ENCODE measurements at regions not wholly inside any gene's neighbourhood (a gene's known extent, or its start where the extent isn't known, plus 50 kb on each side); places are given as distances from the start of the nearest gene placed in this dataset.
"Not testable (repeated sequence)": the region's sequence is repeated elsewhere in the genome, so short reads cannot be mapped to it uniquely, and the experiment has no call there.

DNA sequence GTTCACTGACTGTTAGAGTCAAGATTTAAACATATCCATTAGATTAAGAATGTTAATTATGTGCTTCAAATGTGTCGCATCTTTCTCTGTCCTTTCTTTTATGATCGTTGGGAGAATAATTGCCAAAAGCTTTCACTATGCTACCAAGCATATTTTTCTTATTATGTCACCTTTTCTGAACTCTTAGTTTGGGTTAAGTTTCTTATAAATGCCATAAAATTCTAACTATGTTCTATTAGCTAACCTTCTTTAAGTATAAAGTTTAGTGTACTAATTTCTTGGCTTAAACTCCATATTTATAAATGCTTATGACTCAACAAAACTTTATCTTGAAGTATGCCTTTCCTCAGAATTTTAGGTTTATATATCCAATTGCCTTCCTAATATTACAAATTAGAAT is 1759.4 kb downstream of the PCDH9 start:
- DNase-seq = peak; percentile 54

DNA sequence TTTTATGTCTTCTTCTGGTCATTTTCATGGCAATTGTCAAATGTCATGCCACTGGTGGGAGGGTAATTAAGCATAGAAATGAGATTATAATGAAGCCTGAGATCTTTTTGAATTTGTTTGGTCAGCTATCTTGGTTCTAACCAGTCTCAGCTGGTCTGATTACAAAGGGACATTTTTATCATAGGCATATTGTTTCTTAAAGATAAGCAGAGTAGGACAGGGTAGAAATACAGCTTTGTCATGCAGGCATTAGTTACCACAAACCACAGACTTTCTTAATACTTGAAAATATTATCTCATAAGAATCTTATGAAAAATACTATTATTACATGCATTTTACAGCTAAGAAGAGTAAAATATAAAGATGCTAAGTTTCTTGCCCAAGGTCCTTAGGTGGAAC is 1761.5 kb downstream of the PCDH9 start:
- DNase-seq = peak; percentile 13

DNA sequence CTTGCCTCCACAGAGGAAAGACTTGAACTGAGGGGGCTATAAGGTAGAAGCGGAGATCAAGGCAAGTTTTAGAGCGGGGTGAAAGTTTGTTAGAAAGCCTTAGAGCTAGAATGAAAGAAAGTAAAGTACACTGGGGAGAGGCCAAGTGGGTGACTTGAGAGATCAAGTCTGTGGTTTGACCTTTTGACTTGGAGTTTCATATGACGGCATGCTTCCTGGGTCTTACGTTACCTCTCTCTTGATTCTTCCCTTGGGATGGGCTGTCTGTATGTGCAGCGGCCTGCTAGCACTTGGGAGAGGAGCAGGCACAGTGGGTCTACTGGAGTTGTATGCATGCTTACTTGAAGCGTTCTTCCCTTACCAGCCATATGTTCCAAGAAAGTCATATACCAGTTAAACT is 1768.5 kb downstream of the PCDH9 start:
- DNase-seq = peak; percentile 25

DNA sequence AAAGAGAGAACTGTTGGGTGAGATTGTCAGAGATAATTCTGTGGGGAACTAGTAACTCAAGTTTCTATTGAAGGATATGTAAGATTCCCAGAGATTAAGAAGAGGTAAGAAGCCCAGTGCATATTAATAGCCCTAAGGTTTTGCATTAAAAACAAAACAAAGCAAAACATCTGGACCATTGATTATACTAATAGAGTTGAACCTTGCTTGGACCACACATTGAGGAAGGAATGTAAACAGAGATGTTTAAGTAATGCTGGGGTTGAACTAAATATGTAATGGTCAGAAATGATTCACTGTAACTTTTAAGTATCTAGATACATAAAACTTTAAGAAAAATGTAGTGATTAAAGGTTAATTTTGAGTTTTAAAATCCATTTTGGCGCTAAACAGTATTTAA is 1770.0 kb downstream of the PCDH9 start:
- DNase-seq = peak; percentile 40

DNA sequence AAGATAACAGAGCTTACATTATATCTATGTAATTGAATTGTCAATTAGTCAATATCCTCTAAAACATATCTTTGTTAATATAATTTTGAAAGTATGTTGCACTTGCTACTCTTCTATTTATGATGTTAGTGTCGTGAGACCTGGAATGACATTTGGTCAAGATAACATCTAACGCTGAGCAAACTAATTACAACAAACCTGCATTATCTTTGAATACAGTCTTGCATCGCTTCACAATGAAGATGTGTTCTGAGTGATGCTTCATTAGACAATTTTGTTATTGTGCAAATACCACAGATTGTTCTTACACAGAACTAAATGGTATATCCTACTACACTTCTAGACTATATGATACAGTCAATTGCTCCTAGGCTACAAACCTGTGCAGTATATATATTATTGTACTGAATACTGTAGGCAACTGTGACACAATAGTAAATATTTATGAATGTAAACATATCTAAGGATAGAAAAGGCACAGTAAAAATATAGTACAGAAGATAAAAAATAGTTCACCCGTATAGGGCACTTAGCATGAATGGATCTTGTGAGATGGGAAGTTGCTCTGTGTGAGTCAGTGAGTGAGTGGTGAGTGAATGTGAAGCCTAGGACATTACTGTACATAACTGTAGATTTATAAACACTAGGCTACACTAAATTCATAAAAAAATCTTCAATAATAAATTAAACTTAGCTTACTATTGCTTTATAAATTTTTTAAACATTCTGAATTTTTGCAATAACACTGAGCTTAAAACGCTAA is 1773.8 kb downstream of the PCDH9 start:
- no peak for DNase-seq

DNA sequence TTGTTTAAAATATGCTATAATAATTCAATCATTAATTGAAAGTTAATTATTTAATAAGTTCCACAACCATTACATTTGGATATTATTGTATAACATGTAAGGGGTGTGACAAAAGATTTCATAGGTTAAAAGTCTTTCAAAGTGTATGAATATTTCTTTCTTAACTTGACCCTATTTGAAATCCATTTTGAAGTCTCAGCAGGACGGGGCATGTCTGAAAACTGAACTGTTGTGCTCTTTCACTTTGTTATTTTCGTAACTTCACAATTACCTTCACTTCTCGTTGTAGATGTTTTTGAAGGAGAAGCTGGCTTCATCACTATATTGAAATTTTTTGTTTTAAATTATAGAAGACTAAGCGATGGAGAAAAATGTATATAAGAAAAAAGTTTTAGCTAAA is 1775.7 kb downstream of the PCDH9 start:
- DNase-seq = no peak

DNA sequence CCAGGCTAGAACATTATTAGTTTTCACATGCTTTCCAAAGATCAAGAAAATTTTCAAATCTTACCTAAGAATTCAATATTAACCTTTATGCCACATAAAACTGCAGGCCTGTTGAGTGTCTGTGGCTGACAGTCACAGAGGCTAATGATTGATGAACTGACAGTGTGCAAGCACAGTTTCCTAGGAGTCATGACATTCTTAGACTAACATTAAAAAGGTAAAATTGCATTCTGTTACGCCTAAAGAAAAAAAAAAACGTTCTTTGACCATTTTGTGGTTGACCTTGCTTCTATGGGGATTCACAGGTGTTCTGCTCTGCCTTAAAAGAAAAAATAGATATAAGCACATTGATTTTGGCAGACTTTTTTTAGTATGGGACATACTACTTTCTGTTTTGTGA is 1776.2 kb downstream of the PCDH9 start:
- no peak for DNase-seq

DNA sequence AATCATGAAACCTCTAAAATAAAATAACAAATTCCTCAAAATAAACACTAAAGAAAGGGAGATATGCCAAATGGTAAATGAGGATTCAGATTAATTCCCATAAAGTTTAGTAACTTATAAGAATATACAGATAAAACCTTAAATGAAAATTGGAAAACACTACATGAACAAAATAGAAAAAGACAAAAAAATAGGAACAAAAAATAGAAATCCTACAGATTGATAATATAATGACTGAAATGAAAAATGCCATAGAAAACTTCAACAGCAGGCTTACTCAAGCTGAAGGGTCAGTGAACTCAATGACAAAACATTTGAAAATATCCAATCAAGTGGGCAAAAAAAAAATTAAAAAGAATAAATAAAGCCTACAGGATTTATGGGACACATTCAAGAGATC is 1784.8 kb downstream of the PCDH9 start:
- DNase-seq = no peak

DNA sequence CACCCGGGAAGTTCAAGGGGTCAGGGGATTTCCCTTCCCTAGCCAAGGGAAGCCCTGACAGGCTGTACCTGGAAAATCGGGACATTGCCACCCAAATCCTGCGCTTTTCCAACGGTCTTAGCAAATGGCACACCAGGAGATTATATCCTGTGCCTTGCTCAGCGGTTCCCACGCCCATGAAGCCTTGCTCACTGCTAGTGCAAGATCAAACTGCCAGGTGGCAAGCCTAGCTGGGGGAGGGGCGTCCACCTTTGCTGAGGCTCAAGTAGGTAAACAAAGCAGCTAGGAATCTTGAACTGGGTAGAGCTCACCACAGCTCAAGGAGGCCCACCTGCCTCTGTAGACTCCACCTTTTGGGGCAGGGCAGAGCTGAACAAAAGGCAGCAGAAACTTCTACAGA is 1794.5 kb downstream of the PCDH9 start:
- DNase-seq = no peak

DNA sequence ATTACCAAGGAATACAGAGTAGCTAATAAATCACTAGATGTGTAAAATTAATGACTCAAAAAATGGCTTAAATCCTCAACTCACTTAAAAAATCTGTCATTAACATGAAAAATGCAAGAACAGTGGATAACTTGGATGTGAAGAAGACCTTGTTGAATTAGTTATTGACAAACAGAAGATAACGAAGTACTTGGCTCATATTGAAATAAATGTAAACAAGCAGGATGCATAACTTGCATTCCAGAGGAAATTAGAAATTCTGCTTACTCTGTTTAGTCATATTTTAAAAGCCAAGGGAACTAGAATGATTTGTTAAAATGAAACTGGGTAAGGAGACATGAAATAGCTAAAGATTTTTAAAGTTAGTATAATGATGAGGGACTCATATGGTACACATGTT is 1812.2 kb downstream of the PCDH9 start:
- peak; percentile 38 for DNase-seq

DNA sequence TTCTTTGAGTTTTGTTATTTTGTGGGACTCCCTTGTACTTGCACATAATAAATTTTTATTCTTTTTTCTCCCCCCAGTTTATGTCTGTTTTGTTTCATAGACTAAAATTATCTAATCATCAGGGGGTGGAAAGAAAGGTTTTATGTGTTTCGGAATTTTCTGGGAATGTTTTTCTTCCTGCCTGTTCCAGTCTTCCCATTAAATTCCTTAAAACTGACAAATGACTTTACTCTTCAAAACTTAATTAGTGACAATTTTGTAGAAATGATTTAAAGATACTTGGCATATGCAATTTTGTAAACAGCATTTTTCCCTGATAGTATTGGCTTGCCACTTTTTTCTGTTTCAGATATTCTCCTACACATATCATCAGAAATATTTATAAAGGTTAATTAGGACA is 1813.4 kb downstream of the PCDH9 start:
- no peak for DNase-seq

DNA sequence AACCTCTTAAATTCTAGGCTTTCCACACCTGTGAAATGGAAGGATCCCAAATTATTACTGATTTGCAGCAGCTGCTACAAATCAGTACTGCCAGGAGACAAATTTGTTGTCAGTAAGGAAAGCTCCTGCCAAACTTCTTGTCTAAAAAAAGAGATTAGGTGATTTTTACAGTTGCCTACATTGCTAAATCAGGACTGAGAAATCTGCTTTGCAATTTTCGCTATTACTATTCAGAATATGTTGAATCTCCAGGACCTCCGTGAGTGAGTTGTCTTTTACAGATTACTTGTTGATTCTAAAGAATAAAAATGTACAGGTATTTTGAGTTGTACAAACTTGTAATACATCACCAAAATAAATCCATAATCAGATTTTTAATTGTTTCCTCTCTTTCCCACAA is 1815.9 kb downstream of the PCDH9 start:
- DNase-seq = no peak

DNA sequence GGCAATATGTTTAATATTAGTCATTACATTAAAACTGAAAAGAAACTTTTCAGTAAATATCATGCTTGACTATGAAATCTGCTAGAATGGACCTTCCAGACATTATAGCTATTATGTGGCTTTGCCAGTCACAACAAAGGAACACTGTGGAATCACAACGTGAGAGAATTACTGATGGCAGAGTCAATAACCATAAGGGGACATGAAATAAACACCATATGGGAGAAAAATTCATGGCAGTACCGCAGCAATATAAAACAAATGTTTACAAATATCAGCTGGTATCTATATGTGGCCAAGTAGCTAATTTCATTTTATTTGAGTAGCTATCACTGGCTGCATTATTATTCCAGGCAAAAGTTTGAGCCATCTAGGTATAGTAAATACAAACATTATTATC is 1818.6 kb downstream of the PCDH9 start:
- DNase-seq = no peak

DNA sequence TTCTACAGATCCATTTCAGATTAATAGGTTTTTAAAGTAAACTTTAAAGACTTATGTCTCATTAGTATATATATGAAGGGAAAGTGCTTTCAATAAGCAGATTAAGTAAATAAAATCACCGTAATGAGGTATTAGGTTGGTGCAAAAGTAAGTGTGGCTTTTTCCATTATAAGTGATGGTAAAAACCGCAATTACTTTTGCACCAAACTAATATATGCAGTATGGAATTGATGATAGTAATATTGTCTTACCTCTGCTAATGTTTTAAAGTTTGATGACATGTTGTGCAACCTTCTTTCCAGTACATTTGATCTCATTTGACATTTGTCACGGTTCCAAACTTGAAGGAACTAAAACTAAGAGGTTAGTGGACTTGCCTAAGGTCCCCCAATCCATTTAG is 1819.3 kb downstream of the PCDH9 start:
- DNase-seq = no peak

DNA sequence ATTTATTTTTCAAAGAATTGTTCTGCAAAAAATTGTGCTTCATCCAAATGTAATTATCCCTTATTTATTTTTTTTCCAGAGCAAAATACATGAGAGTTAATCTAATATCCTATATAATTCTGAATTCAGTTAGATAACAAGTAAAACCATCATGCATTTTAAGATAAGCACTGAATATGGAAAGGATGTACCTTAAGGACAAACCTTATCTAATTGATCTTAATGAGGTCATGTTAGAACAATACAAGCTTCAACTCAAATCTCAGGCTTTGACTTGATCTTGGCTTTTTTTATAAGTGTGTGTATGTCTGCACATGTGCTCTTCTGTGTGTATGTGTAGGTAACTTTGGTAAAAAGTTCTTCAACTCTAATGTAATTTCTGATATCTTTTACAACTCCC is 1828.8 kb downstream of the PCDH9 start:
- DNase-seq = no peak

DNA sequence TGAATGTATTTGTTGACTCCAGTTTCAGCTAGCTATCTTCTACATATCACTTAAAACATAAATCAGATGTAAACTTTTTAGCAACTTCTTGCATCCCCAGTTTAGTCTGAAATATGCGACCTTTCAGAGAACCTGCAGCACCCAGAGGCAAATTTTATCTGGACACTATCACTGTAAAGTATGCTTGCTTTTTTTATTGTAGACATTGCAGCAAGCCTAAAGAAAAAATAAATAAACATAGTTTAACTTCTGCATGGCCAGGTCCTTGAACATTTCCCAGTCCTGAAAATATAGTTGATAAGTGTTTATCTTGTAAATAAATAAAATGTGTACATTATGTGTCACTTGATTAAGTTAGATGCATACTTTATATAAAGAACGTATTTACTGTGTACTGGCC is 1829.4 kb downstream of the PCDH9 start:
- no peak for DNase-seq

DNA sequence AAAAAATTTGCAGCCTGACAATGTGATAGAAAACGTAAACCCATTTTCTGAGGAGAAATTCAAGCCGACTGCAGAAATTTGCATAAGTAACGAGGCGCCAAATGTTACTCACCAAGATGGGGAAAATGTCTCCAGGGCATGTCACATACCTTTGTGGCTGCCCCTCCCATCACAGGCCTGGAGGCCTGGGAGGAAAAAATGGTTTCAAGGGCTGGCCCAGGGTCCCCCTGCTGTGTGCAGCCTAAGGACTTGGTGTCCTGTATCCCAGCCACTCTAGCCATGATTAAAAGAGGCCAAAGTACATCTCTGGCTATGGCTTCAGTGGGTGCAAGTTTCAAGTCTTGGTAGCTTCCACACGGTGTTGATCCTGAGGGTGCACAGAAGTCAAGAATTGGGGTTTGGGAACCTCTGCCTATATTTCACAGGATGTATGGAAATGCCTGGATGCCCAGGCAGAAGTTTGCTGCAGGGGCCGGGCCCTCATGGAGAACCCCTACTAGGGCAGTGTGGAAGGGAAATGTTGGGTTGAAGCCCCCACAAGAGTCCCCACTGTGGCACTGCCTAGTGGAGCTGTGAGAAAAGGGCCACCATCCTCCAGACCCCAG is 1842.3 kb downstream of the PCDH9 start:
- no peak for DNase-seq

DNA sequence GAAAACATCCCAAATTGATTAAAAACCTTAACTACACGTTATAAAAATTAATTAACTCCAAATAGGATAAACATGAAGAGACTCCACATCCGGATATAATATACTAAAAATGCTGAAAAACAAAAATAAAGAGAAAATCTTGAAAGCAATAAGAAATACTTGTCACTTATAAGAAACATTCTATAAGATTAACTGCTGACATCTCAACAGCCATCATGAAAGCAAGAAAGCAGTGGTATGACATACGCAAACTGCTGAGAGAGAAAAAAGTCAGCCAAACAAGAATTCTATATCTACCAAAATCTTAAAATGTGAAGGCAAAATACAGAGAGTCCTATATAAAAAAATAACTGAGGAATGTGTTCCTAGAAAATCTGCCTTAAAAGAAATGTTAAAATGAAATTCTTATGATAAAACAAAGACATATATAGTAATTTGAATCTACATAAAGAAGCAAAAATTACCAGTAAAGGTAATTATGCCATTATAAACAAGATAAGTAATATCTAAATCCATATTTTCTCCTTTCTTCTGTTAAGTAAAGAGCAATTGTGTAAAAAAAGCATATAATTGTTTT is 1851.1 kb downstream of the PCDH9 start:
- peak; percentile 5 for DNase-seq

DNA sequence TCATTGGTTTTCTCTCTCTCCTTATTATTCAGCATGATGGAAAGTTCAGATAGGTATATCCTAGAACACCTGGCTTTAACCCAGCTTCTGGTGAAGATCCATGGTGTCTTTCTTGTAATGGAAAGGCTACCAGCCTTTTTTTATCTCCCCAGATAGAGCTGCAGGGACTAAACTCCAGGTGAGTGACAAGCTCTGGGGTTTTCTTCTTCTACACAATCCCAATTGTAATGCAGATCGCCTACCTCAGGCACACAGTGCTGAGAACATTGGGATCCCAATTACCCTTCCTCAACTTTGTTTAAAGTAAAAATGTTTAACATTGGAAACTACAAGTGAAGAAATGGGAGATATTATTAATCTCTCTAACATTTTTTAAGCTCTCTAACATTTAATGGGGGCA is 1851.7 kb downstream of the PCDH9 start:
- no peak for DNase-seq

DNA sequence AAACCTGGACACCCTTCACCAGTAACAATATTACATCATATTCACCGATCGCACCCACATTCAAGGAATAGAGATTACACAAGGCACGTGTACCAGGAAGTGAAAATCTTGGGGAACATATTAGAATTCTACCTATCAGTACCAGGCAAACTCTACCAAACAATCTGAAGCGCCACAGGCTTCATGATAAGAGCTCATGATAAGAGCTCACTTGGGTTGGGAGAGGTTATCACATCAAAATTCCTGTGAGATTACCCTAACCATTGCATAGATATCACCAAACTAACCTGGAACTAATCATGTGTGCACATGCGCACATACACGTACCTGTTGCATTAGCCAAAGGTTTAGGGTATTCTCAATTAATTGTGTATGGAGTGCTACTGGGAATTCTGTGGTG is 1861.3 kb downstream of the PCDH9 start:
- no peak for DNase-seq

DNA sequence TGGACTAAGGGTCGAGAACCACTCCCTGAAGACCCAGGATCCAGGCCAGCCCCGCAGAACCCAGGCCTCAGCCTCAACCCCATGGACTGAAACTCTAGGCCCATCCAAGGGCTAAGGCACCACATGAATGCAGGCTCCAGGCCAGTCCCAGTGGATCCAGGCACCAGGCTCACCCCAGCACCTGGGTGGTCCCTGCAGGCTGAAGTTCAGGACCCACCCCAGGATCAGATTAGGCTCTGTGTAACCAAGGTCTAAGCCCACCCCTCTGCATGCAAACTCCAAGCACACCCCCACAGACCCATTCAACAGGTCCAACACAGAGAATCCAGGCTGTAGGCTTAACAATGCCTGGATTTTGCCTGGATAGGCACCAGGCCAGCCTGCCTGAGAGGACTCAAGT is 1876.2 kb downstream of the PCDH9 start:
- no peak for DNase-seq

DNA sequence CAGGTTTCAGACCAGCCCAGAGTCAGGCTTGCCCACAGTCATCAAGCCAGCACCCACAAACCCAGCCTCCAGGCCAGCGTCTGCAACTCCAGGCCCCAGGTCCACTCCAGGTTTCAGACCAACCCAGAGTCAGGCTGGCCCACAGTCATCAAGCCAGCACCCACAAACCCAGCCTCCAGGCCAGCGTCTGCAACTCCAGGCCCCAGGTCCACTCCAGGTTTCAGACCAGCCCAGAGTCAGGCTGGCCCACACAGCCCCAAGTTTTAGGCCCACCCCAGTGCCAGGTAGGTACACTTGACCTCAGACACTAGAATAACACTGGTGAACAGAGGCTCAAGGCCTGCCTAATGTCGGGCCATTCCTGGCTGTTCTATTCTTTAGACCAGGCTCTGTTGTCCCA is 1877.0 kb downstream of the PCDH9 start:
- not testable (repeated sequence) for DNase-seq

DNA sequence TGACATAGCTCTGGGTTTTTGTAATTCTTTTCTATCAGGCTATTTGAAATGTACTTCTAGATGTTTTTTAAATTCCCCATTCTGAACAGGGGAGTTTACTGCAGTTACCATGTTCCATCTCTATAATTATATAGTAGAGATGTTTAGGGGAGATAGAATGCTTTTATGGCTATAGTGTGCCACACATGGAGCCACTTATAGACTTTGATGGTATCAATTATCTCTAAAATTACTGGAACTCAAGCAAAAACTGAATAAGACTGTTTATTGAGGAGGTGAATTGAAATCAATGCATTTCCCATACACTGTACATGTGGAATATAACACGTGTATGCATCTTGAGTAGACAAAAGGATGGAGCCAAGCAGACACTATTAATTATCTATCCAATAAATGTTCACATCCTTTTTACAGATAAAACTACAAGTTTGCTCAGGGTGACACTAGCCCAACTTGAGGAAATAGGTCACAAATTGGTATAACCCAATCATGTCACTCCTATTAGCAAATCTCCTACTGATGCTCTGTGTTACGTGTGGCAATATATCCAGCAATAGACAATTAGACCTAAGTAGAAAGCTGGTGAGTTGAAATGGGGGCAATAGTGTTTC is 1882.6 kb downstream of the PCDH9 start:
- DNase-seq = no peak
